ENCODE measurements at regions not wholly inside any gene's neighbourhood (a gene's known extent, or its start where the extent isn't known, plus 50 kb on each side); places are given as distances from the start of the nearest gene placed in this dataset.

GRCh38 chr3:5305684-5305989 is 118.1 kb downstream of the EDEM1 start:
- no peak for DNase-seq

- DNase-seq = no peak
Observed at GRCh38 chr3:5309171-5309570, 121.7 kb downstream of the EDEM1 start.

- no peak for DNase-seq
Observed at GRCh38 chr3:5309602-5310001, 122.1 kb downstream of the EDEM1 start.

GRCh38 chr3:5310509-5310908 is 123.0 kb downstream of the EDEM1 start:
- no peak for DNase-seq

- DNase-seq = no peak
Observed at GRCh38 chr3:5312290-5312689, 124.8 kb downstream of the EDEM1 start.

- no peak for DNase-seq
Observed at GRCh38 chr3:5314897-5315296, 127.4 kb downstream of the EDEM1 start.

GRCh38 chr3:5317557-5317956 is 130.1 kb downstream of the EDEM1 start:
- no peak for DNase-seq

GRCh38 chr3:5319454-5319853 is 131.9 kb downstream of the EDEM1 start:
- DNase-seq = no peak

GRCh38 chr3:5321666-5322340 is 134.3 kb downstream of the EDEM1 start:
- no peak for DNase-seq

- DNase-seq = no peak
Observed at GRCh38 chr3:5324780-5325179, 137.3 kb downstream of the EDEM1 start.

GRCh38 chr3:5330152-5330810 is 142.8 kb downstream of the EDEM1 start:
- no peak for DNase-seq

GRCh38 chr3:5331567-5332269 is 144.2 kb downstream of the EDEM1 start:
- no peak for DNase-seq

GRCh38 chr3:5332270-5332956 is 144.9 kb downstream of the EDEM1 start:
- DNase-seq = no peak

- no peak for DNase-seq
Observed at GRCh38 chr3:5339967-5340535, 152.5 kb downstream of the EDEM1 start.

- no peak for DNase-seq
Observed at GRCh38 chr3:5341610-5342009, 154.1 kb downstream of the EDEM1 start.

GRCh38 chr3:5343459-5343858 is 156.0 kb downstream of the EDEM1 start:
- no peak for DNase-seq

- no peak for DNase-seq
Observed at GRCh38 chr3:5344707-5345106, 157.2 kb downstream of the EDEM1 start.

- DNase-seq = no peak
Observed at GRCh38 chr3:5347486-5347885, 160.0 kb downstream of the EDEM1 start.

- no peak for DNase-seq
Observed at GRCh38 chr3:5348229-5348902, 160.9 kb downstream of the EDEM1 start.

- DNase-seq = no peak
Observed at GRCh38 chr3:5349343-5349742, 161.8 kb downstream of the EDEM1 start.

- no peak for DNase-seq
Observed at GRCh38 chr3:5357089-5357488, 169.6 kb downstream of the EDEM1 start.

GRCh38 chr3:5358911-5359310 is 171.4 kb downstream of the EDEM1 start:
- DNase-seq = no peak

GRCh38 chr3:5360453-5360852 is 172.9 kb downstream of the EDEM1 start:
- no peak for DNase-seq
